Inflammatory macrophage (primary cell): ENCODE measurements at regions not wholly inside any gene's neighbourhood (a gene's known extent, or its start where the extent isn't known, plus 50 kb on each side); places are given as distances from the start of the nearest gene placed in this dataset.

Experiments
- DNase-seq, 2 donors: peaks; one replicate each; pipeline ENCODE4 v3.0.0-alpha.2; 2020 to 2022

DNA sequence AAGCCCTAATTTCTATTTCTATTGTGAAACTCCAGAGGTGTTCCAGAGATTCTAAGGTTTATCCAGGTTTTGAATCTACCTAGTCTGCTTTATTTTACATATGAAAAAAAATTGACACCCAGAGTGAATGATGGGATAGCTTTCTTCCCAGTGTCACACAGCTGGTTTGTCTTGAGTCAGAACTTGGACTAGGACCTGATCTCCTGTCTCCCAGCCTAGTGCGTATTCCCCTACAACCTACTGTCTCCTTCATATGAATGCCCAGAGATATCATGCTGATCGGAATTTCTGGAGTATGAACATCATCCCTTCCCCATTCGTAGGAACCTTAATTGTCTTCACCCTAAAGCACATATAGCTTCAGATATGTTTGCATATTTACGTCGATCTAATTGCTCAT is 524.2 kb downstream of the SPATA31D1 start:
- no peak for DNase-seq

DNA sequence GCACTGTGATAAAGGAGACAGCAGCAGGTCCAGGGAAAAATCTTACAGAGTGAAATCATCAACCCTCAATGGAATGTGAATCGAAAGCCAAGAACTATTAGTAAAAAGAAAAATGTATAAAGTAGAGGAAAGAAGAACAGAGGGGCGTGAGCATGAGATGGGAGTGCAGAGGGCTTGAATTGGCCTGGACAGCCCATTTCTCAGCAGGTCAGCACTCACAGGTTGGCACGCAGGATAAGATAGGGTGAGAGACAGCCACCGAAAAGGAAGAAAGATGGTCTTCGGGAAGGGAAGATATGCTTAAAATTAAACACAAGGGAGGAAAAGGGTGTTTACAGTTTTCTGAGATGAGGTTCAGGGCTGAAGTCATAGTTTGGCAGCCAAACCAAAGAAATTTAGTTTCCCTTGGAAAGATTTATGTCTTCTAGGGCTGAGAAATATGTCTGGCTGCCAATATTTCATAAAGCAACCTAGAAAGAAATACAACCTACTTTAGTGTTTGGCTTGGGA is 524.7 kb downstream of the SPATA31D1 start:
- DNase-seq, result no peak

DNA sequence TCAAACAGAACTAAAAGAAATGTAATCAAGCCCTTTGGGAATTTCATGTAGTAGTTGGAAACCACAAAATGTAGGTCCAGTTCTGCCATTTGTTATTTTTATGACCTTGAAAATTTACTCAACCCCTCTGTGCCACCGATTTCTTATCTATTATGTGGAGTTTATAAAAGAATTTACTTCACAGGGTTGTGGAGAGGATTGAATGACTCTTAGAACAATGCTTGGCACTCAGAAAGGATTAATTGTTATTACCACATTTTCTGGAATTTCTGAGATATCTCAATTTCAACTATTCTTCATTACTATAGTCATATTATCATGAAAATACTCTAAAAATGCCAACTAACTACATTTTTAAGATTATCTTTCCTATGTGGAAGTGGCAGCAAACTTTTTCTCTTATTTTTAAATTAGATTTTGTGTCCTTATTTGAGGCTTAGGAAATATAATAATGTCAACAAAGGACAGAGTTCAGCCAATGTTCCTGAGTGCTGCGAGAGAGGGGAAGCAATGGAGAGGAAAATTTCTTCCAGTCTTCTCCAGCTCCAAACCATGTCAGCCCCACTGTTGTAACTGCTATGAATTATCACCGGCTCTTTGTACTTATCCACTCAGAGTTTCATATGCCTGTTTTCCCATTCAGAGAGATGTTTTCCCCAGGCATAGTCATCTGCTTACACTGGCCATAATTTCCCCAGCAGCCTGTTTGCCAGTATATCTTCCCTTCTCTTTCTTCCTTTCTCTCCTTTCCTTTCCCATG is 525.6 kb downstream of the SPATA31D1 start:
- no peak for DNase-seq

DNA sequence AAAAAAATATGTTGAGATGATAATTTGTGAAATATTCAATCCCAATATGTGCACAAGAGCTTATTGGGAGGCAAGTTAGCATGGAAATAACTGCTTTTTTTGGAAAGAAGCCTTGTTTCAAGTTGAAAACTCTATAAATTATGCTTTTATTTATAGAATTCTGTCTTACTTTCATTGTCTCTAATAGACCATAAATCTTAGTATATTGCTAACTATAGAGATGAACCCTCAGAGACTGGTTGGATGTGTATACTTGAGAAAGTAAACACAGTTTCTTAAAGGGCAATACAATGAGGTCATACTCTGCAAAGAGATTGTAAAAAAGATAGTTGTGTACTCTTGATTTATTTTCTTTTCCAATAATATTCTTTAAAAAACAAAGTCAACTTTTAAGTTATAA is 530.3 kb downstream of the SPATA31D1 start:
- no peak for DNase-seq

DNA sequence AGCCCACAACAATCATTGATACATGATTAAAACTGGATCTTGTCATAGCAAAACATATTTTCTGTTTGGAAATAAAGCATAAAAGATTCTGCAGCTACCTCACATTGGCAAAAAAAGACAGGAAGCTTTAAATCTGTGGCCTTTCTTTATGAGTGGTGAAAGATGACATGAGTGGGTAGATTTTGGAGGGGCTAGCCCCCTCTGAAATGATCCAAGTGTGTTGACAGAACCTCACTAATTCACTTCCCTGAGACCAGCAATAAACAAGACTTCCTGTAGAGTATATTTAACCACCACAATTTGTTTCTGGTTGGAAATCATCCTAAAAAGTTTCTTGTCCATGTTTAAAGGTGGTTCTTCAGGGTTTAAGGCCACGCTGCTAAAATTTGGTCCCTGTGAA is 530.8 kb downstream of the SPATA31D1 start:
- DNase-seq, result no peak

DNA sequence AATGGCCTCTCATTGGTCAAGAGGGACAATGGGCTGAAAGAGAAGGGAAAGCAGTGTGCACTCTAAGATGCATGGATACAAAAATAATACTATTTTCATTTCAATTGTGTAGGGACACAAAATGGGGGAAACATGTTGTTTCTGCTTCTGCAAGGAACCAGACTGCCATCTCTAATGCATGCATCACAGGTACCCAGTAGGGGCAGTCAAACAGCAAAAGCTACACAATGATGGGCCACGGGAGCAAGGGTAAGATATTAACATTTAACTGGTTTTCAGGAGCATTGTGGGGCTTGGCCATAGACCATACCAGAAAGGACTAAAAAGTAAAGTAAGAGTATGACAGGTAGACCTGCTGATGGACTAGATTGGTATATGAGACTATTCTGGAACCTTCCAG is 535.8 kb downstream of the SPATA31D1 start:
- DNase-seq, result no peak

DNA sequence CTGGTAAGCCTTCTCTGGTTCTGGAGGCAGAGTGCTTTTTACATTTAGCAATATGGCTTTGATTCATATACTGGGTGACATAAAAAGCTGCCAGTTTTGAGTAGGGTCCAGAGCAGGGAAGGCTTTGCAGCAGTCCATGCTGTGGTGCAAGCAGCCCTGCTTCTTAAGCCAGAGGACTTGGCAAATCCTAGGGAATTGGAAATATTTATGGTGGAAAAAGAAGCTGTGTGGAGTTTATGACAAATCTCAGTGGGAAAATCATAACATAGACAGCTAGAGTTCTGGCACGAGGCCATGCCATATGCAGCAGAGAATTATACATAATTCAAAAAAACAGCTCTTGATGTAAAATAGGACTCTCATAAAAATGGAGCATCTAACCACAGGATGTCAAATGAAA is 536.4 kb downstream of the RASEF start:
- no peak for DNase-seq

DNA sequence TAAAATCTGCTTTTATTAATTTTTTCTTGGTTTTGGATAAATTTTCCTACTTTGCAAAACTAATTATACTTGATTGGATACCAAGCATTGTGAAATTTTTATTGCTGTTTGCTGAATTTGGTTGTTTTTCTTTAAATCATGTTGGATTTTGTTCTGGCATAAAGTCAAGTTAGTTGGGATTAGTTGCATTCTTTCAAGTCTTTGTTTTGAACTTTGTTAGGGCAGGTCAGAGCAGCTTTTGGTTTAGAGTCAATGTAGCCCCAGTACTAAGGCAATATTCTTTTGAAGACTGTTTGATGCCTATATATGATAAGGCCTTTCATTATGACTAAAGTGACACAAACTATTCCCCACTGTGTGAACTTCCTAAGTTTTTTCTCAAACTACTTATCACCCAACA is 531.1 kb downstream of the RASEF start:
- DNase-seq, result no peak

DNA sequence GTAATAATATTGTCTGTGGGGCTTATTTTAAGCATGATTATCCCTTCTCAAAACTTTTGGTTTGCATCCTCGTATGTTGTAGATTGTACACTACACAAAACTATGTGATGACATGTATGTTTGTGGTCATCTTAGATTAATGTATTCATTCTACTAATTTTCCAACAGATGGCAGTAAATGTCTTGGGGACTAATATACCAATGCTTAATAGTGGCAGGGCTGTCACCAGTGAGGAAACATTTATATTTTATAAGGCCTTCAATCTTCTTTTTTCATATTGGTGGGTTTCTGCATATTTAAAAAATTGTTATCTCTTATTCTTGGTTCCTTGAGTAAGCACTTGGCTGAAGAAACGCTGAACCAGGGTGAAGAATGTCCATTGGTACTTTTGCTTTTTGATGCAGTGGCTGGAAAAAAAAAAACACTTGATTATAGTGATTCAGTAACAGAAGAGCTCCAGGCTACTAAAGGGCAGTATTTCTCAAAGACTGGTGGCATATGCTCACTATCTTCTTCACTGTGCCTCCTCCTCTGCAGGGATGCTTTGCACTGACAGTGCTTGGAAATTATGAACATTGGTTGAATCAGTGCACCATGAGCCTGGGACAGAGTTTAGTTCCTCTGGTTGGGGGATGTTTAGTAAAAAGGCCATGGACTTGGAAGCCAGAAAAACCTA is 530.3 kb downstream of the RASEF start:
- peak; percentile 2 to 28 for DNase-seq

DNA sequence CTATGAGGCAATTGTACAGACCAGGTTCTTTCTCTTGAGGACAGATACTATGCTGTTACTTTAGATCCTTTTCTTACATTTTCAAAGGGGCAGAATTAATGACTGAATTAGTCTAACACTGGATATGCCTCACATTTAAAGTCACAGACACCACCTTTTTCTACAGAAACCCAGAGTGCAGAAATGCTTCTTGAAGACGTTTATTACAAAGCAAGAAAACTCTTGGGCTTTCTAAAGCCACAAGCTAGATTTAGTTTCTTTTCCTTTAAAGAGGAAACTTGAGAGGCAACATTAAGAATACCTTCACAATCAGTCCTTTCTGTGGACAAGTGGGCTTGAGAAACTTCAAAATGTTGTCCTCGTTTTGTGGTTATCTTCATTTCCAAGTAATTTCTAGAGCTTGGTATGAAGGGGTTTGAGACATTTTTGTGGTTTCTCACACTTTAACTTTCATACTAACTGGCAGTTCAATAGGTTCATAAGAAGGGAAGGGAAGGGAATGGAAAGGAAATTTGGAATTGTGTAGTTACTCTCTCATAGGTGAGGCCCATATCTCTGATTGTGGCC is 527.4 kb downstream of the RASEF start:
- DNase-seq, result no peak

DNA sequence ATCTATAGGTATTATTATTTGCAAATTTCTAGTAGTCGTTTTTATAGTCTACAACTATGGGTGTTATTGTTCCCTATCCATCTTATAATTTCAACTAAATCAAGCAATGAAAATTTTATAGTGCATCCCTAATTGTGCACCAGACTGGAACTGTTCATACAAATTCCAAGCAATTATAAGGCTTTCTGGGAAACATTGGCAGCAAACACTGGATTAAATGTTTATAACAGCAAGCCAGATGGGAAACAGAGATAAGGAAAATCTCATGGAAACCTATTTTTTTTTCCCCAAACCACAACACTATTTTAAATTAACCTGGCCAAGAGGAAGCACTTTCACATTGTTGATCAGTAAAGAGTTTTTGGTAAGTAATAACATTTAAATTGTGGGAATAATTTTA is 524.3 kb downstream of the RASEF start:
- no peak for DNase-seq

DNA sequence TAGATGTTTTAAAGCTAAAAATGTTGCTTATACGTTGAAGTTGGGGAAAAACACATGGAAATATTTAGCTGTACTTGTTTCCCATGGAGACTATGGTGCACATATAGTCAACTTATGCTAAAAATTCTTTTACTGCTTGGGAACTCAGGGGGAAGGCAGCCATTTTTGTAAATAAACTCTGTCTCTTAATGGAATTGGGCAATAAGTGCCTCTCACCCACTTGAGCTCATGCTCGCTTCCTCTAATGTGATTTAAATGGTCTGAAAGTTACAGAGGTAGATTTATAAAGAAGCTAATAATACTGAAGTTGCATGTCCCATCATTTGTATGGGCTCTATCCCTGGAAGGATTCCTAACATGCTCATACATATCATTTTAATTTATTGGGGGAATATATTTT is 523.8 kb downstream of the RASEF start:
- peak; percentile 60 to 64 for DNase-seq

DNA sequence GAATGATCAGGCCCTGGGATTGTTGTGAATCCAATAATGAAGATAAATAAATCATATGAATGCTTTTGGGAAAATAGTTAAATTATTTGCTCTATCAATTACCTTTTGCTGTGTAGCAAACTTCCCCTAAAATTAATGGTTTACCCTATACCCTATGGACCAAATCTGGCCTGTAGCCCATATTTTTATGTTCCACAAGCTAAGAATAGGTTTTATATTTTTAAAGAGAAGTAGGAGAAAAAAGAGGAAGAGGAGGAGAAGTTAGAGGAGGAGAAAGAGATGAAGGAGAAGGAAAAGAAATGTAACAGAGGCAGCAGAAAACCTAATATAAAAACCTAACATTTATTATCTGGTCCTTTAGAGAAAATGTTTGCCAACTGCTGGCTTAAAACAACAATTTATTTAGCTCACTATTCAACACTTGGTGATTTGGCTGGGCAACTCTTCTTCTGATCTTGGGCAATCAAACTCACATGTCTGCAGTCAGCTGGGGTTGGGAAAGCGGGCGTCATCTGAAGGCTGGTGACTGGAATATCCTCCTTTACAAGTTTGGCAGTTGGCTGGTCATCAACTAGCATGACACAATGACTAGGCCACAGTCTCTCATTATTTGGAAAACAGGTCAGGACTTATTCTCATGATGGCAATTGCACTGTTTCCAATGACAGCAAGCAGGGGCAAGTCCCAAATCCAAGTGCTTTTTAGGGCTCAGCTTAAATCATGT is 522.9 kb downstream of the RASEF start:
- DNase-seq, result peak; percentile 96

DNA sequence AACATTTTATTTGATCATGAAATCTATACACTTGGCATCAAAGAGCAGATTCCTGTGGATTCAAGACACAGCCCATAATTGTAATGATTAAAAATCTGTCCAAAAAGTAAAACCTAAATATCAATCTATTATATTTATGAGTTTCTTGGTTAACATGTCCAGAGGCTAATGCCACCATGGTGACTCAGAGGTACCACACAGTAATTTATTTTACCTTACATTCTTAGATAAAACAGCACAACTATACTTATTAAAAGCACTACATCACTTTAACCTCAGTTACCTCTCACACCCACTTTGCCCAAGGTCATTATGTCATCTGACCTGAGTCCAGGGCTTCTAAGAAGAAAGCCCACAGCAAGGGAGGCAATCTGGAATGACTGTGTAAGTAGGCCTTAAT is 519.2 kb downstream of the RASEF start:
- DNase-seq, result no peak

DNA sequence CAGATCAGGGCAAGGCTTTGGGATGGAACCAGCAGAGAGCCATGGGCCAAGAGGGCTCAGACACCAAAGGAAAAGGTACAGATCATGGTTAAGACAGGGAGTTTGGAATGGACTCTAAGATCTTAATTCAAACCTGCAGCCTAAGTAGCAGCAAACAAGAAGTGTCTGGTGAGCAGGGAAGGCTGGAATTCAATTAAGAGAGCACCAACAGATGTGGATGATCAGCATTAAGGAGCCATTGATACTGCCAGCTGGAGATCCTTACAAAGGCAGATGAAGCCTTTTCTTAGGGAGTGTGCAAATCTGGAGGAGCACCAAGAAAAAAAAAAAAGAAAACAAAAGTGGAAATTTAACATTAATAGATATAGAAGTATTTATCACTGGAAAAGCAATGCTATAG is 516.8 kb downstream of the RASEF start:
- DNase-seq, result no peak

DNA sequence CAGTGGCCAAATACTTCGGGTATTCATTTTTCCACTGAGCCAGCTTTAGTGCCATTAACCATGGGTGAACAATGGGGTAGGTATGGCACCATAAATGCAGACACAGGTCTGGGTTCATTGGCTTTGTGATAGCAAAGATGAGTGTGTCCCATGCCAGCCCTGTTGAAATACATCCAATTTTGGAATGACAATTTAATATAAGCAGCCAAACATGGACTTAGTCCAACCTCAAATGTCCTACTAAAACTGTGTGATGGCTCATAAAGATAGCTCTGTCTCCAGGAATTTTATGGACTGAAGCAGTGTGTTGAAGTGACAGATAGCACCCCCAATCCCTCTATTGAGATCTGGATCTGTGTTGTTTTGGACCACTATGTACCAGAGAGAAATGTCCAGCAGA is 514.9 kb downstream of the RASEF start:
- no peak for DNase-seq

DNA sequence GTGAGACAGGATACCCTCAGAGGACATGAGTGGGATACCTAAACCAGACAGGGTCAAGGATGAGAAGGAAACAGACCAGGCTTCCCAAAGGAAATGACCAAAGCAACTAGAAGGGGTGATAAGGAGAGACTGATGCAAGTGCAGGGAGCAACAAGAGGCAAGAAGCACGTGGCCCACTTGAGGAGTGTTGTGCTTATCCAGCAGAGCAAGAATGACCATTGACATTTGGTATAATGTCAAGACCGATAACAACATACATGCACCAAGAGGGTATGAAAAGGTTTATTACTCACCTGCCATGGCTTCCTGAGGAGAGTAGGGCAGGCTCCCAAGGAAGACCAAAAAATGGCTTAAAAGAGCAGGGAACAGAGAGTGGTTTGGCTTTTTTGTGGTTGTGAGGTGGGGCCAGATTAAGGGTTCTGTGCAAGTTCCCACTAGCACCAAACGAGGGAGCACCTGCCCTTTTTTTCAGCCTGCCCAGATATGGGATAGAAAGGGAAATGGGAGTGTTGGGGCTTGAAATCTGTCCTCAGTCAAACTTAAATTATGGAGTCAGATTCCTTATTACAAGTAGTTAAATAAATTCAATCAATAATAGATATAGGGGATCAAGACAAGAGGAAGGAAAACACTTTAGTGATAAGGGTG is 513.6 kb downstream of the RASEF start:
- peak in 1 of 2 donors; percentile 8 for DNase-seq

DNA sequence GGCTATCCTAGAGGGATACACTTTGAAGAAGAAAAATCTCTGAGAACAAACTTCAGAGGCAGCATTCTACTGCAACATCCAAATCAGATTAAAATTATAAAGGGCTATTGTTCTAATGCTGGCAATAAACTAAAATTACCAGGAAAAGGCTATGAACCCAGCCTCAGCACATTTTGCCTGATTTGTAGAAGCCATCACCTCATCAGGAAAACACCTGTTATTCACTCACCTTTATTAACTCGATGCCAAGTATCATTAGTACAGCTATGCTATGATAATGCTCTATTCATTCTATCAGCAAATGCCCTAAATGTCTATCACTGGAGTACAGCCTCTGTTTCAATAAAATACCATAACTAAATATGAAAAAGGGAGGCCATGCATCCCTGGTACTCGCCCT is 510.2 kb downstream of the RASEF start:
- no peak for DNase-seq

DNA sequence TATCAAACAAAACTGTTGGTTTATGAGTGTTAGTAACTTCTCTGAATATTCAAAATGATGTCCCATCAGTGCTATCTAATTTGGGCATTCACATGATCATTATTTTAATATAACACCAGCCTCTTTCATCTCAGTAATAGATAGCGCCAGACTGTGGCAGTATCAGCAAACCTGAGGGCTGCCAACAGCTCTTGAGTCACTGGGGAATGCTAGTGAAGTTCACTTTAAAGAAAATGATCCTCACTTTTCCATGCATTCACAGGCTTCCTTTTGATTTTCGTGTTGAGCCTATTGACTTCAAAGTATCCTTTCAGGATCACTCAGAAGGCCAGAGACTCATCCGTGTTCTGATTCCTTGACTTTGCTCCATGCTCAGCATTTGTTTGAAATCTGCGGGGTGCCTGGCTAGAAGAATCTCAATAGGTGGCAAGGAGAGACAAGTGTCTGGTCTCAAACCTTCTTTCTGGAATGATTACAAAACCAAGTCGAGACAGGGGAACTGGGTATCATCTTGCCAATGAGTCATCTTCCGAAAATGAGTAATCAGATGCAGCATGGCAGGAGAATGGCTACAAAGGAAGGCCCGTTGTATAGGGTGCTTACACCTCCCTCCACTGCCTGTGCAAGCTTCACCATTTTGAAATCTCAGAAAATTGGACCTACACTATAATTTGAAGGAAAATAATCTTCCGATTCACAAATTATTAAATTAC is 509.1 kb downstream of the RASEF start:
- peak; percentile 33 to 38 for DNase-seq

DNA sequence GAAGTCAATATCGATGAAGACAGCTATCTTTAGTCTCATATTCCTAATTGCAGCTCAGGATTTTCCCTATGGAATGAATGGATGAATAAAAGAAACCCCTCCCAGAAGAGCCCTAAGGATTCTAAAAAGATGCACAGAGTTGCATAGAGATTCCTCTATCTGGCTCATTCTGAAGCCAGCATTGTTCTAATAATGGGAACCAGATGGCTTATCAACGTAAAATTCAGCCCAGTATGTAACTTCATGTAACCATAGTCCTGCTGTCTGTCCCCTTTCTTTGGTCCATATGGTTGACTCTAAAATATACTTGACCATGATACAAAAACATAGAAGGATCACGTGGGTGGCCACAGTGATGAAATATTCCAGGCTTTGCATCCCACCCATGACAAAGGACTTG is 508.6 kb downstream of the RASEF start:
- no peak for DNase-seq

DNA sequence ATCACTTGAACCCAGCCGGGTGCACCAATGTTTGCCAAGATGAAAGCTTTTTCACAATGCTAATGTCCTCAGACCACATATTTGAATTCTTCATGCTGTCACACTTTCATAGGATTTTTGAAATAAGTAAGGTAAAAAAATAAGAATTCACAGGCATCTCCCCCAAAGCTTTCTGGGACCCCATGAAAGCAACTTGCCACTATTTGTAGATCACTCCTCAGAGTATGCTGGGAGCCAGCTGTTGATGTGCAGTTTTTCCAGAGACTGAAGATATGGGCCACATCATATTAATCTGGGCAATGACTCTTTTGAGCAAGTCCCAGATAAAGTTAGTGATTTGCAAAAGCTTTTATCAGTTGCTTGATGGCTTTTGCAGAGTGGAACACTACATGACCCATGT is 507.9 kb downstream of the RASEF start:
- no peak for DNase-seq

DNA sequence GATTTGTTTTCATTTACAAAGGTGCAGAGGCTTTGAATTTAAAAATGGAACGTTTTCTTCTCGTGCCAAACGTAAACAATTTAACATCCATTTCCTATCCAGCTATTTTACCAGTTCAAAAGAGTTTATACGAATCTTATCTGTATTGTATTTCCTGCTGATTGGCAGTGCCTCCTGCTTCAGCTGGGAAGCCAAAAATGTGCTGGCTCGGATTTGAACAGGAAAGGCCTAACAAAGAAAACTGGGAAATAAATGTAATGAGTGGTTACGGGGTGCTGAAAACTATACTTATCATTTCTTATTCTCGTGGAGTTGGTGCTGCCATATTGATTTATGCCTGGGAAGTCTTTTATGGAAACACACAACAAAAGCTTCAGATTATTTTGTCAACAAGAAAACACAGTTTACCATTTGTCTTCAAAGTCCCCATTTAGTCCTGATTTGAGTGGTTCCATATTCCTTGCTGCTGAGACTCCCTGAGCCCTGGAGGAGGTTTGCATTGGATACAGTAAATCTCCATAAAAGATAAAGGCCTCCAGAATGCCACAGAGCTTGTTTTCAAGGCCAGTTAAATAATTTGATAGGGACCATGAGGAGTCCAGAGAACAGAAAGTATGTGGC is 507.4 kb downstream of the RASEF start:
- no peak for DNase-seq
